HG02642 (cell line): ENCODE measurements at regions not wholly inside any gene's neighbourhood (a gene's known extent, or its start where the extent isn't known, plus 50 kb on each side); places are given as distances from the start of the nearest gene placed in this dataset.
"Not testable (repeated sequence)": the region's sequence is repeated elsewhere in the genome, so short reads cannot be mapped to it uniquely, and the experiment has no call there.

Experiments used
- ATAC-seq: cut with Tn5 transposase; IDR thresholded peaks from one replicate; pipeline ENCODE4 v1.9.1; 2021; ENCODE audit warnings: mild to moderate bottlenecking; ENCODE audit not compliant: unreplicated experiment, poor library complexity

GRCh38 chr16:29261427-29262248, 144.9 kb downstream of the NPIPB11 start:
- ATAC-seq: not testable (repeated sequence)

GRCh38 chr16:29260683-29261426, 145.7 kb downstream of the NPIPB11 start:
- ATAC-seq: not testable (repeated sequence)

GRCh38 chr16:29259635-29260457, 146.7 kb downstream of the NPIPB11 start:
- not testable (repeated sequence) for ATAC-seq

GRCh38 chr16:29258946-29259634, 147.4 kb downstream of the NPIPB11 start:
- not testable (repeated sequence) for ATAC-seq

- ATAC-seq: not testable (repeated sequence)
Observed at GRCh38 chr16:29257419-29258336, 148.8 kb downstream of the NPIPB11 start.

GRCh38 chr16:29256501-29256981, 150.0 kb downstream of the NPIPB11 start:
- no peak for ATAC-seq

GRCh38 chr16:29255957-29256356, 150.6 kb downstream of the NPIPB11 start:
- ATAC-seq: not testable (repeated sequence)

GRCh38 chr16:29255496-29255796, 151.1 kb downstream of the NPIPB11 start:
- not testable (repeated sequence) for ATAC-seq

- ATAC-seq: no peak
Observed at GRCh38 chr16:29254676-29255495, 151.6 kb downstream of the NPIPB11 start.

- not testable (repeated sequence) for ATAC-seq
Observed at GRCh38 chr16:29253716-29254590, 152.6 kb downstream of the NPIPB11 start.

GRCh38 chr16:29253066-29253590, 153.4 kb downstream of the NPIPB11 start:
- ATAC-seq: not testable (repeated sequence)

- not testable (repeated sequence) for ATAC-seq
Observed at GRCh38 chr16:29252311-29252710, 154.2 kb downstream of the NPIPB11 start.

- not testable (repeated sequence) for ATAC-seq
Observed at GRCh38 chr16:29251571-29252011, 154.9 kb downstream of the NPIPB11 start.

GRCh38 chr16:29250923-29251434, 155.5 kb downstream of the NPIPB11 start:
- not testable (repeated sequence) for ATAC-seq

GRCh38 chr16:29250469-29250868, 156.0 kb downstream of the NPIPB11 start:
- ATAC-seq: not testable (repeated sequence)

- ATAC-seq: not testable (repeated sequence)
Observed at GRCh38 chr16:29248940-29249318, 157.6 kb downstream of the NPIPB11 start.
